ENCODE measurements at regions not wholly inside any gene's neighbourhood (a gene's known extent, or its start where the extent isn't known, plus 50 kb on each side); places are given as distances from the start of the nearest gene placed in this dataset.
"Not testable (repeated sequence)": the region's sequence is repeated elsewhere in the genome, so short reads cannot be mapped to it uniquely, and the experiment has no call there.

DNA sequence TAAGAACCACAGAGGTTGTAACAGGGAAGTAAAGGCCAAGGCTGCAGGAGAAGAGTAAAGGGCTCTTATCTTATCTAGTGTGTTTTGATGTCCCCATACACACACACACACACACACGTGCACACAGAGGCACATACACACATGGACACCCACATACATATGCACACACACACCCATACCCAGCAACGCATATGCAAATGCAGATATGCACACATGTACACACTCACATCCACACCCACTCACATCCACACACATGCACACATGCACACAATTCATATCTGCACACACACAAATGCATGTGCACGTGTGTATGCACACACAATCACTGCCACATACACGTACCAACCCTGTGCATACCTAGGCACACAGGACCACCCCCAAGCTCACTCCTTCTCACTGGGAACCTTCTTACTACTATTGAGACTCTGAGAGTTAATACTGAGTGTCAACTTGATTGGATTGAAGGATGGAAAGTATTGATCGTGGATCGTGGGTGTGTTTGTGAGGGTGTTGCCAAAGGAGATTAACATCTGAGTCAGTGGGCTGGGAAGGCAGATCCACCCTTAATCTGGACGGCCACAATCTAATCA, 99.0 kb upstream of the AKAP13 start:
- DNase-seq (no peak), ATAC-seq (ENCODE audit: low read depth) (no peak)
- intact Hi-C loops (cut with micrococcal nuclease): no loop called here
- Mint-ChIP-seq H3K27me3 (no peaks in the 10 kb centered on the region), H3K4me3 (no peak overlapping the region), H3K4me1 (peaks cover 28% of the 10 kb centered on the region), H3K36me3 (ENCODE audit: low read depth) (no peaks in the 10 kb centered on the region), H3K27ac (no peak overlapping the region), H3K9me3 (no peaks in the 10 kb centered on the region)
- POLR2A ChIA-PET: no interaction called here
- CTCF ChIA-PET: no interaction called here
- TF ChIP-seq CTCF (IDR thresholded peaks at IDR 0.05): no peak

DNA sequence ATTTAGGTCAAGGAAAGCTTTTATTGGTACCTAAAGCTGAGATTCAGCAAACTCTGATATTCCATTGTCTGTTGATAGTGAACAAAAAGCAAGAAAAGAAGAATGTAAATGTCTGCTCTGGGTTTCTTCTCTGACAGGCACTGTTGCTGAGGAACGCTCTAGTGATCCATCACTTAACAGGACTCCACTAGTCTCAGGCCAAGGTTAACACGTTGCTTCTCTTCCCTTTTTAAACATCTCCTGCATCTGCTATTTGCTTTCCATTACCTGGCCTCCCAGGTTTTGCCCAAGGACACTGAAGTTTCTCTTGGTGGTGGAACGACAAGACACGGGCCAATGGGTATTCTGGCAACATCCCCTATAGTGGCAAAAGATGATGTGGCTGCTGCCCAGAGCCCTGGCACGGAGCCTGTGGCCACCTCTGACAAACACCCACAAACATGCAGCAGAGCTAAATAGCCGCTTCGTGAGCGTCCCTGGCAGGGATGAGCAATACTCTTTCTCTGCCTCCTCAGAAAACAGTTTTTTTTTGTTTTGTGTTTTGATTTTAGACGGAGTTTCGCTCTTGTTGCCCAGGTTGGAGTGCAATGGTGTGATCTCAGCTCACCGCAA, 97.8 kb upstream of the AKAP13 start:
- CTCF ChIA-PET: no interaction called here
- no peak for TF ChIP-seq CTCF (IDR thresholded peaks at IDR 0.05)

DNA sequence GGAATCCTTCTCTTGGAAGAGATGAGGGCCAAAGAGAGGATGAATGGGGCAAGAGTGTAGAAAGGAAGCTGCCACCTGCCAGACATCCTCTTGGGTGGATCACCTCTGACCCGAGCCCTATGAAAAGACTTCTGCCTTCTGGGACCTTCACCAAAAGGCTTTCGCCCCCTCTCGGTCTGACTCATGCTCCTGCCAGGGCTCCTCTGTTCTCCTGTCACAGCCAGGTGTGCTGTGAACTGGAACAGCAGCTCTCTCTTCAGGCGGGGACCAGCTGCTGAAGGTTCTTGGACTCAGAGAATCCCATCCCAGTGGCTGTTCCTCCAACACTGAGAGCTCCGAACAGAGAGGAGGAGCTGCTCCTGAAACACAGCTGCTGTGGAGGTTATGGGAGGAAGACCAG, 96.6 kb upstream of the AKAP13 start:
- H3K9me3 Mint-ChIP-seq; DNase-seq; intact Hi-C loops (cut with micrococcal nuclease); H3K27me3 Mint-ChIP-seq; H3K36me3 Mint-ChIP-seq (ENCODE audit: low read depth); CTCF ChIA-PET; POLR2A ChIA-PET: not testable (repeated sequence)
- H3K4me1 Mint-ChIP-seq: peaks cover 28% of the 10 kb centered on the region
- peak overlapping the region; percentile 0 for H3K4me3 Mint-ChIP-seq
- ATAC-seq (ENCODE audit: low read depth): peak; percentile 85
- H3K27ac Mint-ChIP-seq: peak overlapping the region; percentile 46

More for the DNA sequence above, 97.8 kb upstream of the AKAP13 start:
- DNase-seq: no peak
- intact Hi-C loops (cut with micrococcal nuclease): no loop called here
- Mint-ChIP-seq H3K36me3 (ENCODE audit: low read depth) (no peaks in the 10 kb centered on the region), H3K27ac (no peak overlapping the region), H3K27me3 (no peaks in the 10 kb centered on the region), H3K4me1 (peaks cover 28% of the 10 kb centered on the region), H3K4me3 (no peak overlapping the region), H3K9me3 (no peaks in the 10 kb centered on the region)
- no peak for ATAC-seq (ENCODE audit: low read depth)
- POLR2A ChIA-PET: no interaction called here

DNA sequence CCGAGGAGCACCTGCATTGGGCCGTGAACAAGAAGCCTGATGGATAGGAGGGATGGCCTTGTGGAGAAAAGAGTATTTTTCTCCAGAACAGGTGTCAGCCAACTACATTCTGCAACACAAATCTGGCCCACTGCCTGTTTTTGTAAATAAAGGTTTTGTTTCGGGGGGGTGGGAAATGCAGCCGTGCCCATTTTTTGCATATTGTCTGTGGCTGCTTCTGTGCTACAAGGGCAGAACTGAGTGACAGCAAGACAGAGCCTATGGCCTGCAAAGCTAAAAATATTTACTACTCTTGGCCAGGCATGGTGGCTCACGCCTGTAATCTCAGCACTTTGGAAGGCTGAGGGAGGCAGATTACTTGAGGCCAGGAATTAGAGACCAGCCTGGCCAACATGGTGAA, 95.9 kb upstream of the AKAP13 start:
- no peaks in the 10 kb centered on the region for H3K9me3 Mint-ChIP-seq
- no peak for TF ChIP-seq CTCF (IDR thresholded peaks at IDR 0.05)
- H3K27me3 Mint-ChIP-seq: no peaks in the 10 kb centered on the region
- ChIA-PET POLR2A (no interaction called here), CTCF (no interaction called here)
- no peaks in the 10 kb centered on the region for H3K36me3 Mint-ChIP-seq (ENCODE audit: low read depth)
- H3K27ac Mint-ChIP-seq: no peak overlapping the region
- peaks cover 28% of the 10 kb centered on the region for H3K4me1 Mint-ChIP-seq
- DNase-seq (no peak), ATAC-seq (ENCODE audit: low read depth) (peak; percentile 73)
- peak overlapping the region; percentile 0 for H3K4me3 Mint-ChIP-seq
- intact Hi-C loops (cut with micrococcal nuclease): no loop called here

DNA sequence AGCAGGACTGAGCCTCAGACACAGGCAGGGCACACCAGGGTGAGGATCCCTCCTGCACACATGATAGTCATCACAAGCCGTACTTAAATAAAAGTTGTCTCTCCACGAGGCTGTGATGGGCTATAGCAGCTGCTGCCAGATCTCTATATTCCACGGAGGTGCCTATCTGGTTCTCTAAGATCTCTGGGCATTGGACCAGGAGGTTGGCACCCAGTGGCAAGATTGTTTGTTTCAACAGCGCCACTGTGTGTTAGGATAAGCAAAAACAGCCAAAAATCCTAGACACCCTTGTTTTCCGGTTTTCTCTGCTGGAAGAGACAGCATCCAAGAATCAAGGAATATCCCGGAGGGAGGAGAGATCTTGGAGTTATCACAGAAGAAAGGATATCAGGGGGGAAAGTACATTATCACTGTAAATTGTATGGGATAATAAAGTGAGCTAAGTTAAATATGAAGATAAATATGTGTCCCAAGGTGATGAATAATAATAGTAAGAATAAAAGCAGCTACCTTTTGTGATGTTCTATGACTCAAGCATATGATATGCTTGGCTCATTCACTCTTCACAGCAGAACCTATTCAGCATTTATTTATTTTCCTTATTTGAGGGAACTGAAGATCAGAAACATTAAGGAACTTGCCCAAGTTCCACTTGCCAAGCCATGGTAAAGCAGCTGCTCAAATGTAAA, 90.6 kb upstream of the AKAP13 start:
- ATAC-seq (ENCODE audit: low read depth): peak; percentile 42
- ChIA-PET POLR2A (no interaction called here), CTCF (interaction anchor here (1.2 to 2.7 kb wide), 7 partner anchors 23 to 215 kb away, joined by 3 to 8 read pairs (median 4); no protein-coding TSS in a partner anchor)
- Mint-ChIP-seq H3K9me3 (no peaks in the 10 kb centered on the region), H3K4me1 (peaks cover 10% of the 10 kb centered on the region), H3K4me3 (no peak overlapping the region), H3K27ac (no peak overlapping the region), H3K27me3 (peaks cover 9% of the 10 kb centered on the region), H3K36me3 (ENCODE audit: low read depth) (no peaks in the 10 kb centered on the region)
- no peak for DNase-seq
- intact Hi-C loops (cut with micrococcal nuclease): loop anchor here (1.0 to 5.0 kb wide), 2 partner anchors 38 to 702 kb away; no protein-coding TSS in a partner anchor
- no peak for TF ChIP-seq CTCF (IDR thresholded peaks at IDR 0.05)

GRCh38 chr15:85292583-85292982, 87.8 kb upstream of the AKAP13 start:
- intact Hi-C loops (cut with micrococcal nuclease): not testable (repeated sequence)

More at GRCh38 chr15:85292583-85292982, 87.8 kb upstream of the AKAP13 start:
- DNase-seq; H3K9me3 Mint-ChIP-seq; POLR2A ChIA-PET; ATAC-seq (ENCODE audit: low read depth); H3K27ac Mint-ChIP-seq; H3K4me3 Mint-ChIP-seq; H3K27me3 Mint-ChIP-seq; H3K36me3 Mint-ChIP-seq (ENCODE audit: low read depth): not testable (repeated sequence)
- CTCF ChIA-PET: interaction anchor here (1.3 kb wide), 1 partner anchor 121 kb away, joined by 5 read pairs; no protein-coding TSS in a partner anchor
- peaks cover 16% of the 10 kb centered on the region for H3K4me1 Mint-ChIP-seq
